Sigmoid colon (tissue), 6 donors: ENCODE measurements at regions not wholly inside any gene's neighbourhood (a gene's known extent, or its start where the extent isn't known, plus 50 kb on each side); places are given as distances from the start of the nearest gene placed in this dataset.

Source experiments
- DNase-seq: peaks from one replicate; pipeline ENCODE4 v3.0.0-alpha.2; 2019
- H3K27ac ChIP-seq, 4 donors: fragments of 200-600 bp; sonication (generic); one replicate each; pipeline ENCODE4 v1.5.1; 2016 to 2019; ENCODE audit warnings: mild to moderate bottlenecking in 1 of 4
- H3K27me3 ChIP-seq, 3 donors: fragments of 200-600 bp; sonication (generic); one replicate each; pipeline ENCODE4 v1.5.1; 2019; ENCODE audit warnings: mild to moderate bottlenecking in 1 of 3
- H3K36me3 ChIP-seq, 4 donors: fragments of 200-600 bp; sonication (generic); one replicate each; pipeline ENCODE4 v1.5.1; 2016 to 2019
- H3K4me1 ChIP-seq, 4 donors: fragments of 200-600 bp; sonication (generic); one replicate each; pipeline ENCODE4 v1.5.1; 2017 to 2019
- H3K4me3 ChIP-seq, 4 donors: fragments of 200-600 bp; sonication (generic); one replicate each; pipeline ENCODE4 v1.5.1; 2017 to 2019; ENCODE audit warnings: mild to moderate bottlenecking in 2 of 4, moderate library complexity in 1 of 4
- H3K9me3 ChIP-seq, 4 donors: fragments of 200-600 bp in 3 of 4; sonication (generic) in 3 of 4; one replicate each; pipeline versions ENCODE4 v1.5.1 to v1.6.1; 2013 to 2019
- EP300 ChIP-seq, 4 donors: sonication (generic); formaldehyde crosslinking; IDR thresholded peaks; one replicate each; pipeline ENCODE4 v1.6.1; 2017; ENCODE audit warnings: antibody characterized with exemption in 4 of 4
- POLR2A ChIP-seq, 2 donors: fragments of 450-650 bp; IDR thresholded peaks; one replicate each; pipeline ENCODE4 v1.6.1; 2016; ENCODE audit warnings: antibody characterized with exemption in 2 of 2, mild to moderate bottlenecking in 2 of 2, moderate library complexity in 2 of 2
- POLR2AphosphoS5 ChIP-seq, 4 donors: sonication (generic); formaldehyde crosslinking; IDR thresholded peaks; one replicate each; pipeline ENCODE4 v1.6.1; 2017; ENCODE audit warnings: antibody characterized with exemption in 4 of 4
- WGBS, 2 donors: extraction: QIAGEN DNeasy Blood & Tissue Kit; methylation state at CpG; one replicate each; pipeline ENCODE4 v1.1.7; 2013; 5-methylcytosine and 5-hydroxymethylcytosine counted together
- intact Hi-C: fragments of 100-400 bp; cut with DNase I; formaldehyde crosslinking; loops from one replicate; pipeline ENCODE4 v1.15.1; 2023
- TF ChIP-seq, protein P1 (sequence below), 4 experiments: fragments of 450-650 bp in 3 of 4; fragments of 200-600 bp in 1 of 4; IDR thresholded peaks; one replicate each; pipeline ENCODE4 v1.5.1; 2016 to 2019; ENCODE audit warnings: antibody characterized with exemption in 4 of 4, mild to moderate bottlenecking in 3 of 4, moderate library complexity in 2 of 4
- donor health status: healthy with polysubstance abuse.
- donor health status: healthy.

DNA sequence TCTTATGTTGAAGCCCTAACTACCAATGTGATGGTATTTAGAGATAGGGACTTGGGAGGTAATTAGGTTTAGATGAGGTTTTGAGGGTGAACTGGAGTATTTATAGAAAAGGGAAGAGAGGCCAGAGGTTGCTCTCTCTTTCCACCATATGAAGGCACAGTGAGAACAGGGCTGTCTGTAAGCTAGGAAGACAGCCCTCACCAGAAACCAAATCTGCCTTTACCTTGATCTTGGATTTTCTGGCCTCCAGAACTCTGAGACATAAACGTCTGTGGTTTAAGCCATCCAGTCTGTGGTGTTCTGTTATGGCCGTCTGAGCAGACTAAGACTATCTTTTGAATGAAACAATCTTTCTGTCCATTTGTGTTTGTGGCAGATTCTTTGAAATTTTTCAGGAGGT is 223.7 kb downstream of the PDHA2 start:
- intact Hi-C loops, result no loop called here
- no peak for TF ChIP-seq POLR2AphosphoS5 (IDR thresholded peaks at IDR 0.05)
- TF ChIP-seq, protein P1, sequence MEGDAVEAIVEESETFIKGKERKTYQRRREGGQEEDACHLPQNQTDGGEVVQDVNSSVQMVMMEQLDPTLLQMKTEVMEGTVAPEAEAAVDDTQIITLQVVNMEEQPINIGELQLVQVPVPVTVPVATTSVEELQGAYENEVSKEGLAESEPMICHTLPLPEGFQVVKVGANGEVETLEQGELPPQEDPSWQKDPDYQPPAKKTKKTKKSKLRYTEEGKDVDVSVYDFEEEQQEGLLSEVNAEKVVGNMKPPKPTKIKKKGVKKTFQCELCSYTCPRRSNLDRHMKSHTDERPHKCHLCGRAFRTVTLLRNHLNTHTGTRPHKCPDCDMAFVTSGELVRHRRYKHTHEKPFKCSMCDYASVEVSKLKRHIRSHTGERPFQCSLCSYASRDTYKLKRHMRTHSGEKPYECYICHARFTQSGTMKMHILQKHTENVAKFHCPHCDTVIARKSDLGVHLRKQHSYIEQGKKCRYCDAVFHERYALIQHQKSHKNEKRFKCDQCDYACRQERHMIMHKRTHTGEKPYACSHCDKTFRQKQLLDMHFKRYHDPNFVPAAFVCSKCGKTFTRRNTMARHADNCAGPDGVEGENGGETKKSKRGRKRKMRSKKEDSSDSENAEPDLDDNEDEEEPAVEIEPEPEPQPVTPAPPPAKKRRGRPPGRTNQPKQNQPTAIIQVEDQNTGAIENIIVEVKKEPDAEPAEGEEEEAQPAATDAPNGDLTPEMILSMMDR (IDR thresholded peaks at IDR 0.05), result no peak
- TF ChIP-seq POLR2A (IDR thresholded peaks at IDR 0.05), result no peak
- TF ChIP-seq EP300 (IDR thresholded peaks at IDR 0.05), result no peak
- no peaks in the 10 kb centered on the region for H3K27me3 ChIP-seq
- no peak for DNase-seq
- no peak overlapping the region for H3K27ac ChIP-seq
- no peaks in the 10 kb centered on the region for H3K36me3 ChIP-seq
- no peaks in the 10 kb centered on the region for H3K9me3 ChIP-seq
- no peaks in the 10 kb centered on the region for H3K4me1 ChIP-seq
- no peak overlapping the region for H3K4me3 ChIP-seq
- WGBS, 2 donors, result 39 to 63% methylated on average over 2 of the region's 2 CpGs

GRCh38 chr4:96073461-96073860 is 233.6 kb downstream of the PDHA2 start:
- TF ChIP-seq, protein P1 (IDR thresholded peaks at IDR 0.05), result no peak
- TF ChIP-seq POLR2AphosphoS5 (IDR thresholded peaks at IDR 0.05), result no peak
- H3K27ac ChIP-seq, result no peak overlapping the region
- no peak overlapping the region for H3K4me3 ChIP-seq
- H3K4me1 ChIP-seq, result no peaks in the 10 kb centered on the region
- intact Hi-C loops, result no loop called here
- no peaks in the 10 kb centered on the region for H3K27me3 ChIP-seq
- no peaks in the 10 kb centered on the region for H3K36me3 ChIP-seq
- WGBS, 2 donors, result 83 to 87% methylated on average over 2 of the region's 2 CpGs
- DNase-seq, result no peak
- no peaks in the 10 kb centered on the region for H3K9me3 ChIP-seq

DNA sequence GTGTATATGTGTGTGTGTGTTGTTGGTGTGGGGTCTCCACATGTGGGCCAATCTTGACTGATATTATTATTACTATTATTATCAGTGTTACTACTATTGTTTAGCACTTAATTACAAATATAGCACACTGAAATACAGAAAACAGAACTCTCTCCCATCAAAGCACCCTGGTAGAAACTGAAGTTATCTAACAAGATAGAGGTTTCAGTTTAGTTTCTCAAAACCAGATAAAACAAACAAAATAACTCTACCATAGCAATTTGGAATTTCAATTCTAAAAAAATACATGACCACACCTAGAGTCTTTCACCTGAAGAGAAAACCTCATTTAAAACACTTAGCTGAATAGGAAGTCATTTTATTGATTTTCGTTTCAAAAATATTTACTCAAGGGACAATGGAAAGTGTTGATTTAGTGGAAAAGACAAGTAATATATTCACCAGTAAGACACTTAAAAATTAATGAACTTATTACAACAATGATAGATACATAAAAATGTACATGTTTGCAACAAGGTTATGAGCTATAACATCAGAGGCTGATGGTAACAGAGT is 252.3 kb downstream of the PDHA2 start:
- H3K36me3 ChIP-seq, result no peaks in the 10 kb centered on the region
- DNase-seq, result no peak
- no peak overlapping the region for H3K27ac ChIP-seq
- H3K4me3 ChIP-seq, result no peak overlapping the region
- no peaks in the 10 kb centered on the region for H3K27me3 ChIP-seq
- TF ChIP-seq POLR2A (IDR thresholded peaks at IDR 0.05) (no peak), POLR2AphosphoS5 (IDR thresholded peaks at IDR 0.05) (no peak), EP300 (IDR thresholded peaks at IDR 0.05) (no peak)
- TF ChIP-seq, protein P1 (IDR thresholded peaks at IDR 0.05), result no peak
- no peaks in the 10 kb centered on the region for H3K4me1 ChIP-seq
- no peaks in the 10 kb centered on the region for H3K9me3 ChIP-seq
- intact Hi-C loops, result no loop called here
- 19 to 58% methylated on average over 1 of the region's 1 CpG for WGBS, 2 donors

GRCh38 chr4:96093057-96093456 is 253.2 kb downstream of the PDHA2 start:
- H3K27me3 ChIP-seq, result no peaks in the 10 kb centered on the region
- no peak overlapping the region for H3K27ac ChIP-seq
- no peaks in the 10 kb centered on the region for H3K9me3 ChIP-seq
- TF ChIP-seq POLR2A (IDR thresholded peaks at IDR 0.05), result no peak
- TF ChIP-seq, protein P1 (IDR thresholded peaks at IDR 0.05), result no peak
- TF ChIP-seq POLR2AphosphoS5 (IDR thresholded peaks at IDR 0.05), result no peak
- no peak for TF ChIP-seq EP300 (IDR thresholded peaks at IDR 0.05)
- intact Hi-C loops, result no loop called here
- no peaks in the 10 kb centered on the region for H3K4me1 ChIP-seq
- no peak for DNase-seq
- WGBS, 2 donors, result 10 to 49% methylated on average over 3 of the region's 3 CpGs
- no peak overlapping the region for H3K4me3 ChIP-seq
- no peaks in the 10 kb centered on the region for H3K36me3 ChIP-seq

- Histone ChIP-seq H3K9me3 (no peaks in the 10 kb centered on the region), H3K27ac (no peak overlapping the region), H3K4me1 (no peaks in the 10 kb centered on the region), H3K36me3 (no peaks in the 10 kb centered on the region), H3K4me3 (no peak overlapping the region), H3K27me3 (no peaks in the 10 kb centered on the region)
- no peak for DNase-seq
- TF ChIP-seq, protein P1 (IDR thresholded peaks at IDR 0.05), result no peak
- TF ChIP-seq POLR2A (IDR thresholded peaks at IDR 0.05) (no peak), EP300 (IDR thresholded peaks at IDR 0.05) (no peak), POLR2AphosphoS5 (IDR thresholded peaks at IDR 0.05) (no peak)
- intact Hi-C loops, result no loop called here
These were observed 253.7 kb downstream of the PDHA2 start for GRCh38 chr4:96093563-96093962.
